Erythroblast (primary cell): ENCODE measurements at regions not wholly inside any gene's neighbourhood (a gene's known extent, or its start where the extent isn't known, plus 50 kb on each side); places are given as distances from the start of the nearest gene placed in this dataset.

Source experiments
- DNase-seq, 2 experiments: peaks; one replicate each; lab custom pipeline; 2025; lab: John Stamatoyannopoulos, UW
- GATA1 ChIP-seq: IDR thresholded peaks from 2 replicates; pipeline ENCODE4 v1.6.1; 2011; ENCODE audit warnings: low read depth, mild to moderate bottlenecking, control low read depth, low read length, moderate library complexity
- POLR2A ChIP-seq: IDR thresholded peaks from 2 replicates; pipeline ENCODE4 v1.6.1; 2011; ENCODE audit warnings: mild to moderate bottlenecking, low read length

GRCh38 chr15:81572190-81572589 lies 198.2 kb upstream of the TMC3 start:
- TF ChIP-seq GATA1 (no peak), POLR2A (no peak)

GRCh38 chr15:81569286-81570080 lies 195.5 kb upstream of the TMC3 start:
- DNase-seq, result no peak
- no peak for TF ChIP-seq POLR2A
- TF ChIP-seq GATA1, result no peak

More at GRCh38 chr15:81572190-81572589, 198.2 kb upstream of the TMC3 start:
- DNase-seq, result no peak

- TF ChIP-seq POLR2A, result no peak
- no peak for TF ChIP-seq GATA1
- DNase-seq, result no peak
Measured at GRCh38 chr15:81567924-81568323, 193.9 kb upstream of the TMC3 start.

GRCh38 chr15:81562986-81563385 lies 189.0 kb upstream of the TMC3 start:
- no peak for DNase-seq
- no peak for TF ChIP-seq GATA1
- no peak for TF ChIP-seq POLR2A

GRCh38 chr15:81560405-81560804 lies 186.4 kb upstream of the TMC3 start:
- no peak for DNase-seq
- TF ChIP-seq GATA1, result no peak
- no peak for TF ChIP-seq POLR2A

- DNase-seq, result no peak
- no peak for TF ChIP-seq GATA1
- TF ChIP-seq POLR2A, result no peak
Measured at GRCh38 chr15:81558056-81558455, 184.0 kb upstream of the TMC3 start.

- DNase-seq, result no peak
- TF ChIP-seq GATA1, result no peak
- no peak for TF ChIP-seq POLR2A
Measured at GRCh38 chr15:81555346-81555745, 181.3 kb upstream of the TMC3 start.

GRCh38 chr15:81548365-81549130 lies 174.5 kb upstream of the TMC3 start:
- TF ChIP-seq GATA1 (no peak), POLR2A (no peak)
- DNase-seq, result peak in 1 of 2 experiments; percentile 3

GRCh38 chr15:81547521-81548132 lies 173.6 kb upstream of the TMC3 start:
- no peak for TF ChIP-seq GATA1
- TF ChIP-seq POLR2A, result no peak
- DNase-seq, result no peak

- TF ChIP-seq GATA1 (no peak), POLR2A (no peak)
- no peak for DNase-seq
Measured at GRCh38 chr15:81544385-81544784, 170.4 kb upstream of the TMC3 start.

GRCh38 chr15:81540909-81541308 lies 166.9 kb upstream of the TMC3 start:
- TF ChIP-seq POLR2A, result no peak
- TF ChIP-seq GATA1, result no peak
- DNase-seq, result no peak

- DNase-seq, result no peak
- TF ChIP-seq GATA1 (no peak), POLR2A (no peak)
Measured at GRCh38 chr15:81536356-81536755, 162.3 kb upstream of the TMC3 start.

- DNase-seq, result no peak
- no peak for TF ChIP-seq GATA1
- no peak for TF ChIP-seq POLR2A
Measured at GRCh38 chr15:81534124-81534523, 160.1 kb upstream of the TMC3 start.

GRCh38 chr15:81532001-81532400 lies 158.0 kb upstream of the TMC3 start:
- DNase-seq, result no peak
- TF ChIP-seq GATA1 (no peak), POLR2A (no peak)
